CD4-positive, alpha-beta T cell (primary cell): ENCODE measurements at regions not wholly inside any gene's neighbourhood (a gene's known extent, or its start where the extent isn't known, plus 50 kb on each side); places are given as distances from the start of the nearest gene placed in this dataset.

ENCODE experiments used
- ATAC-seq: fragments of 200-7000 bp; cut with Tn5 transposase; one replicate; pipeline ENCODE4 v1.10.0; 2022; ENCODE audit warnings: mild to moderate bottlenecking; ENCODE audit not compliant: poor library complexity
- CTCF ChIA-PET: fragments of 350-600 bp; sonication (Branson Sonifier 250); formaldehyde crosslinking; loops from one replicate; lab custom pipeline; 2021; ENCODE audit warnings: antibody characterized with exemption, inconsistent platforms; lab: Charles Lee
- POLR2A ChIA-PET: fragments of 350-600 bp; sonication (Branson Sonifier 250); formaldehyde crosslinking; loops from one replicate; lab custom pipeline; 2021; ENCODE audit warnings: antibody characterized with exemption, inconsistent platforms; lab: Charles Lee
- DNase-seq, 14 experiments: peaks; one replicate each; pipeline ENCODE4 v3.0.0-alpha.2; 2013 to 2020; ENCODE audit warnings: mixed read lengths in 2 of 14
- H3K27ac ChIP-seq, 2 donors: one replicate each; pipeline versions ENCODE4 v1.5.1 to v1.7.0; 2013; ENCODE audit warnings: low read length in 2 of 2, low read depth in 1 of 2, mild to moderate bottlenecking in 1 of 2
- H3K27me3 ChIP-seq, 2 experiments: 1 replicate in 1 of 2; 2 replicates in 1 of 2; pipeline versions ENCODE4 v1.6.1 to v1.7.0; 2013; ENCODE audit warnings: low read length in 2 of 2, control low read depth in 1 of 2, mild to moderate bottlenecking in 1 of 2, moderate library complexity in 1 of 2; ENCODE audit not compliant: insufficient read depth in 2 of 2, control insufficient read depth in 1 of 2
- H3K36me3 ChIP-seq: one replicate; pipeline ENCODE4 v1.6.1; 2013; ENCODE audit warnings: low read length, control low read depth; ENCODE audit not compliant: insufficient read depth
- H3K4me1 ChIP-seq: one replicate; pipeline ENCODE4 v1.6.1; 2013; ENCODE audit warnings: low read length, control low read depth; ENCODE audit not compliant: insufficient read depth
- H3K4me3 ChIP-seq: one replicate; pipeline ENCODE4 v1.5.1; 2013; ENCODE audit warnings: mild to moderate bottlenecking, low read length, moderate library complexity
- H3K9me3 ChIP-seq, 2 experiments: 1 replicate in 1 of 2; 2 replicates in 1 of 2; pipeline versions ENCODE4 v1.6.1 to v1.7.0; 2013; ENCODE audit warnings: low read length in 2 of 2, mild to moderate bottlenecking in 2 of 2, control low read depth in 1 of 2, moderate library complexity in 1 of 2; ENCODE audit not compliant: control insufficient read depth in 1 of 2, insufficient read depth in 1 of 2
- H3K27ac Mint-ChIP-seq: one replicate; pipeline ENCODE4 v1.8.0; 2020; ENCODE audit warnings: mixed read lengths
- H3K27me3 Mint-ChIP-seq: one replicate; pipeline ENCODE4 v1.8.0; 2021; ENCODE audit warnings: mixed read lengths
- H3K36me3 Mint-ChIP-seq: one replicate; pipeline ENCODE4 v1.8.0; 2021; ENCODE audit warnings: low read depth, mixed read lengths
- H3K4me1 Mint-ChIP-seq: one replicate; pipeline ENCODE4 v1.8.0; 2021; ENCODE audit warnings: low read depth, mixed read lengths
- H3K4me3 Mint-ChIP-seq: one replicate; pipeline ENCODE4 v1.8.0; 2020; ENCODE audit warnings: mild to moderate bottlenecking, mixed read lengths
- H3K9me3 Mint-ChIP-seq: one replicate; pipeline ENCODE4 v1.8.0; 2020; ENCODE audit warnings: mixed read lengths
- CTCF ChIP-seq: fragments of 200-600 bp; IDR thresholded peaks from one replicate; pipeline ENCODE4 v1.8.0; 2022; ENCODE audit warnings: antibody characterized with exemption, mild to moderate bottlenecking
- intact Hi-C, 2 experiments: fragments of 100-400 bp; cut with DNase I in 1 of 2; cut with micrococcal nuclease in 1 of 2; formaldehyde crosslinking; loops; one replicate each; pipeline versions ENCODE4 v1.15.1 to v1.9.0; 2023 to 2025; cut with DNase I, micrococcal nuclease

GRCh38 chr5:101461455-101461854 lies 558.4 kb upstream of the ST8SIA4 start:
- H3K9me3 ChIP-seq: no peaks in the 10 kb centered on the region
- intact Hi-C loops: no loop called here
- no peak overlapping the region for H3K4me3 ChIP-seq
- ChIA-PET POLR2A (no interaction called here), CTCF (no interaction called here)
- no peak overlapping the region for H3K27ac ChIP-seq
- no peaks in the 10 kb centered on the region for H3K36me3 Mint-ChIP-seq
- ATAC-seq (no peak), DNase-seq (no peak)
- no peaks in the 10 kb centered on the region for H3K27me3 Mint-ChIP-seq
- no peaks in the 10 kb centered on the region for H3K4me1 ChIP-seq
- H3K9me3 Mint-ChIP-seq: no peaks in the 10 kb centered on the region
- no peaks in the 10 kb centered on the region for H3K27me3 ChIP-seq
- no peaks in the 10 kb centered on the region for H3K36me3 ChIP-seq
- no peaks in the 10 kb centered on the region for H3K4me1 Mint-ChIP-seq
- H3K27ac Mint-ChIP-seq: no peak overlapping the region
- H3K4me3 Mint-ChIP-seq: no peak overlapping the region
- TF ChIP-seq CTCF: no peak

DNA sequence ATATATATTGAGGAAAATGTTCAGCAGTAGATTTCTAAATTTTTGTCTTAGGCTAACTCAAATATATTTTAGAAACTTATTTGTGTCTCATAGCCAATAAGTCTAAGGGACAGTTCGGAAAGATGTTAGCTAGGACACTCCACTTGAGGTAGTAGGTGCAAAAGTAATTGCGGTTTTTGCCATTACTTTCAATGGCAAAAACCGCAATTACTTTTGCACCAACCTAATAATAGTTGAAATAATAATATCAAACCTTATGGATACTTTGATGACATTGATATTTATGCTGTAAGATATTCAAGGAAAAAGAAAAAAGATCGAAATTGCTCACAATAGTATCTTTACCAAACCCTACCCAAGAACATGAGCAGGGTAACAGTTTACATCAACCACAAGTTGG lies 555.5 kb upstream of the ST8SIA4 start:
- Histone ChIP-seq H3K27ac (no peak overlapping the region), H3K4me3 (no peak overlapping the region), H3K4me1 (no peaks in the 10 kb centered on the region), H3K9me3 (no peaks in the 10 kb centered on the region), H3K36me3 (no peaks in the 10 kb centered on the region), H3K27me3 (no peaks in the 10 kb centered on the region)
- H3K27me3 Mint-ChIP-seq: no peaks in the 10 kb centered on the region
- no peaks in the 10 kb centered on the region for H3K36me3 Mint-ChIP-seq
- no peak overlapping the region for H3K4me3 Mint-ChIP-seq
- ChIA-PET POLR2A (no interaction called here), CTCF (no interaction called here)
- no peaks in the 10 kb centered on the region for H3K9me3 Mint-ChIP-seq
- DNase-seq (no peak), ATAC-seq (no peak)
- H3K27ac Mint-ChIP-seq: no peak overlapping the region
- no peaks in the 10 kb centered on the region for H3K4me1 Mint-ChIP-seq
- intact Hi-C loops: no loop called here
- no peak for TF ChIP-seq CTCF

- ATAC-seq (no peak), DNase-seq (no peak)
- no peaks in the 10 kb centered on the region for H3K9me3 ChIP-seq
- intact Hi-C loops: no loop called here
- Mint-ChIP-seq H3K27ac (no peak overlapping the region), H3K27me3 (no peaks in the 10 kb centered on the region), H3K4me3 (no peak overlapping the region), H3K4me1 (no peaks in the 10 kb centered on the region), H3K9me3 (no peaks in the 10 kb centered on the region), H3K36me3 (no peaks in the 10 kb centered on the region)
- no peak overlapping the region for H3K4me3 ChIP-seq
- H3K4me1 ChIP-seq: no peaks in the 10 kb centered on the region
- H3K27ac ChIP-seq: no peak overlapping the region
- TF ChIP-seq CTCF: no peak
- CTCF ChIA-PET: no interaction called here
- POLR2A ChIA-PET: no interaction called here
- no peaks in the 10 kb centered on the region for H3K36me3 ChIP-seq
- no peaks in the 10 kb centered on the region for H3K27me3 ChIP-seq
Measured at GRCh38 chr5:101455851-101456250, 552.8 kb upstream of the ST8SIA4 start.
